ENCODE measurements at regions not wholly inside any gene's neighbourhood (a gene's known extent, or its start where the extent isn't known, plus 50 kb on each side); places are given as distances from the start of the nearest gene placed in this dataset.

DNA sequence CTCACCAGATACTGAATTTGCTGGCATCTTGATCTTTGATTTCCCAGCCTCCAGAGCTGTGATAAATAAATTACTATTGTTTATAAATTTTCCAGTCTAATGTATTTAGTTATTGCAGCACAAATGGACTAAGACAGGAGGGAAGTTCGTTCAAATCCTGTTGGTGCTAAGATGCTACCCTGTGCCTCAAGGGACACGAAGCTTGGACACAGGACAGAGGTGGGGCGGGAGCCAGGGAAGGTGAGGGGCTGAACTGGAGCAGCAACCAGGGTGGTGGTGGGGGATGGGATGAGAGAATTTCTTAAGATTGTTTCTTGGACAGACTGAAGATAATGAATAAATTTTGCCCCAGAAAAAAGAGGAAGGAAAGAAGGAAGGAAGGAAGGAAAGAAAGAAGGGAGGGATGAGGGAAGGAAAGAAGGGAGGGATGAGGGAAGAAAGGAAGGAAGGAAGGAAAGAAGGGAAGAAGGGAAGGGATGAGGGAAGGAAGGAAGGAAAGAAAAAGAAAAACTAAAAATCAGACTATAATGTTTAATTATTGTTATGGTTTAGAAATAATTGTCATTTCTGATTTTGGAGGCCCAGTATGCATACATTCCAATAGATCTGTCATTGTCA is 127.2 kb downstream of the CDC5L start:
- WGBS, 2 donors: 82 to 92% methylated on average over 3 of the region's 3 CpGs
- Histone ChIP-seq H3K36me3 (no peaks in the 10 kb centered on the region), H3K27me3 (no peaks in the 10 kb centered on the region), H3K27ac (no peak overlapping the region), H3K9me3 (no peaks in the 10 kb centered on the region), H3K4me3 (no peak overlapping the region), H3K4me1 (peaks cover 0 to 11% (median 0%) of the 10 kb centered on the region in 3 donors)
- TF ChIP-seq, protein P1, sequence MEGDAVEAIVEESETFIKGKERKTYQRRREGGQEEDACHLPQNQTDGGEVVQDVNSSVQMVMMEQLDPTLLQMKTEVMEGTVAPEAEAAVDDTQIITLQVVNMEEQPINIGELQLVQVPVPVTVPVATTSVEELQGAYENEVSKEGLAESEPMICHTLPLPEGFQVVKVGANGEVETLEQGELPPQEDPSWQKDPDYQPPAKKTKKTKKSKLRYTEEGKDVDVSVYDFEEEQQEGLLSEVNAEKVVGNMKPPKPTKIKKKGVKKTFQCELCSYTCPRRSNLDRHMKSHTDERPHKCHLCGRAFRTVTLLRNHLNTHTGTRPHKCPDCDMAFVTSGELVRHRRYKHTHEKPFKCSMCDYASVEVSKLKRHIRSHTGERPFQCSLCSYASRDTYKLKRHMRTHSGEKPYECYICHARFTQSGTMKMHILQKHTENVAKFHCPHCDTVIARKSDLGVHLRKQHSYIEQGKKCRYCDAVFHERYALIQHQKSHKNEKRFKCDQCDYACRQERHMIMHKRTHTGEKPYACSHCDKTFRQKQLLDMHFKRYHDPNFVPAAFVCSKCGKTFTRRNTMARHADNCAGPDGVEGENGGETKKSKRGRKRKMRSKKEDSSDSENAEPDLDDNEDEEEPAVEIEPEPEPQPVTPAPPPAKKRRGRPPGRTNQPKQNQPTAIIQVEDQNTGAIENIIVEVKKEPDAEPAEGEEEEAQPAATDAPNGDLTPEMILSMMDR (IDR thresholded peaks at IDR 0.05): no peak
- no peak for TF ChIP-seq POLR2A (IDR thresholded peaks at IDR 0.05)
- no peak for DNase-seq
- intact Hi-C loops (cut with DNase I): no loop called here

DNA sequence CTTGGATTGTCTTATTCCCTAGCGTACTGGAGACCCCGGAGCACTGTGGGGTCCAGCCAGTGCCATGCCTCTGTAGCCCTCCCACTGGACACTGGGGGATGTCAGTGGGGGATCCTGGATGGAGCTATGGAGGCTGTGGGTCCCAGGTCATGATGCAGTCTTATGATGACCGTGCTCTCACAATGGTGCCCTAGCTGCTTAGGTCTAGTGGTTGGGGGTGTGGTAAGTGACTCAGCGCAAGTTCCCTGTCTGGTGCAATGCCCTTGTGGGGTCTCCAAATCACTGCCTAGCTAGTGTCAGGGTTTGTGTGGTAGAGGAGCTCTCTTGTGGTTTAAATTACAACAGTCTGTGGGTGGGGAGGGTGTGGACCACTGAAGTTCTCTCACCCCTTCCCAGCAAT is 135.4 kb downstream of the CDC5L start:
- peaks cover 0 to 7% (median 4%) of the 10 kb centered on the region in 3 donors for H3K9me3 ChIP-seq
- no peak for TF ChIP-seq POLR2A (IDR thresholded peaks at IDR 0.05)
- TF ChIP-seq, protein P1 (IDR thresholded peaks at IDR 0.05): no peak
- no CpG with 5 or more reads among the region's 4 CpGs for WGBS, 2 donors
- no peak for DNase-seq
- no peak overlapping the region for H3K4me3 ChIP-seq
- no peaks in the 10 kb centered on the region for H3K4me1 ChIP-seq
- H3K27ac ChIP-seq: no peak overlapping the region
- intact Hi-C loops (cut with DNase I): no loop called here
- H3K27me3 ChIP-seq: peaks cover 0 to 12% (median 0%) of the 10 kb centered on the region in 4 donors
- no peaks in the 10 kb centered on the region for H3K36me3 ChIP-seq

DNA sequence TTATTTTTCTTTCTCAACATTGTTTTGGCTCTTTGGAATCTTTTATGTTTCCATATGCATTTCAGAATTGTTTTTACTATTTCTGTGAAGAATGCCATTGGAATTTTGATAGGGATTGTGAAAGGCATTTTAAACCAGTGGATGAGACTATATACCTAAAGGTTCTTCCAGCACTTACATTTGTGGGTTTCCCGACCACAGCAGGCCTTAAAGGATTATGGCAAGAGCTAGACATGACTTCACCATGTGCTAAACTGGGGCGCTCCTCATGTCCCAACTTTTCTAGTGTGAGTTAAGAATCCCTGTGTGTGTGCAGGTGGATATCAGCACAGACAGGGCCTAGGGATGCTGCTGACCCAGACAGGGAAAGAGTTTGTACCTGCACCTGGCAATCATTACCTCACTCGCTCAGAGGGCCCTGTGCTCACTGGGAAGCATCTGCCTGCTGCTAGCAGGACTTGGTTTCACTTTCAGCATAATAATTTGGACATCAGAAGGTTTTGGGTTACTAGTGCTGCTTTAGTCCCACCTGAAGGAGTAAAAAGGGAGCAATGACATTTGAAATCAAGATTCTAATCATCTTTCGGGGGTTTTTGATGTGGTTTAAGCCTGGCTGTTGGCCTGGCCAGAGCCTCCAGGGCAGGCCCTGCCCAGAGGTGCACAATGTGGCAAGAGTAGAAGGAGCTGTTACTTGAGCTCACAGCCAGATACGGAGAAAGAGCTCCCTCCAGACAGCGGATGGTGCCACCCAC is 137.1 kb downstream of the CDC5L start:
- Histone ChIP-seq H3K4me1 (no peaks in the 10 kb centered on the region), H3K27ac (no peak overlapping the region), H3K4me3 (no peak overlapping the region), H3K36me3 (no peaks in the 10 kb centered on the region), H3K27me3 (peaks cover 0 to 16% (median 0%) of the 10 kb centered on the region in 4 donors), H3K9me3 (peaks cover 0 to 7% (median 4%) of the 10 kb centered on the region in 3 donors)
- intact Hi-C loops (cut with DNase I): no loop called here
- DNase-seq: no peak
- no peak for TF ChIP-seq POLR2A (IDR thresholded peaks at IDR 0.05)
- TF ChIP-seq, protein P1 (IDR thresholded peaks at IDR 0.05): no peak
- 70 to 93% methylated on average over 4 to 5 of the region's 6 CpGs for WGBS, 2 donors

DNA sequence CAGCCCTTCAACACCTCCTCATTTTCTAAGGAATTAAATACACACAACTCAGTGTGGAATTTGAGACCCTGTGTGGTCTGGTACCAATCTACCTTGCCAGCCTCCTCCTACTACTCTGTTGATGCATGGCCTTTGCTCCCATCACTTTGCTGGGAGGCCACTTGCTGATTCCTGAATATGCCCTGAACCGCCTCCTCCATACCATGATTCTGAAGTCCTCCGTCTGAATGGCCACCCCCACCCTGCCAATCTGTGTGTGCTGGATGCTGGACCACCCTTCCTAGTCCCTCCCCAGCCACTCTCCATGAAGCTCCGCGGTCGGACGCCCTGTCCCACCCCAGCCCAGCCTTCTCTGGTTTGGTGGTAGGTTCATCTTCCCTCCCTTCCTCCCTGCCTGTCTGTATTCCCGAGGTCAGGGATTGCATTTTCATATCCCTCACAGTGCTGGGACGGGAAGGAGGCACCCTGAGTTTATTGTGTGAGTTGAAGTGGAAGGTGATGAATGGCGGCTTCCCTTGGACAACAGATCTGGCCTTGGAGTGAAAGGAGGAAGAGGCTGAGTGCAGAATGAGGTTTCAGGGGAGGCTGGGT is 138.3 kb downstream of the CDC5L start:
- 86 to 95% methylated on average over 4 to 8 of the region's 9 CpGs for WGBS, 2 donors
- no peak for TF ChIP-seq POLR2A (IDR thresholded peaks at IDR 0.05)
- TF ChIP-seq, protein P1 (IDR thresholded peaks at IDR 0.05): no peak
- H3K36me3 ChIP-seq: no peaks in the 10 kb centered on the region
- intact Hi-C loops (cut with DNase I): no loop called here
- peaks cover 0 to 7% (median 4%) of the 10 kb centered on the region in 3 donors for H3K9me3 ChIP-seq
- no peak overlapping the region for H3K4me3 ChIP-seq
- DNase-seq: no peak
- peaks cover 0 to 16% (median 0%) of the 10 kb centered on the region in 4 donors for H3K27me3 ChIP-seq
- no peaks in the 10 kb centered on the region for H3K4me1 ChIP-seq
- no peak overlapping the region for H3K27ac ChIP-seq

DNA sequence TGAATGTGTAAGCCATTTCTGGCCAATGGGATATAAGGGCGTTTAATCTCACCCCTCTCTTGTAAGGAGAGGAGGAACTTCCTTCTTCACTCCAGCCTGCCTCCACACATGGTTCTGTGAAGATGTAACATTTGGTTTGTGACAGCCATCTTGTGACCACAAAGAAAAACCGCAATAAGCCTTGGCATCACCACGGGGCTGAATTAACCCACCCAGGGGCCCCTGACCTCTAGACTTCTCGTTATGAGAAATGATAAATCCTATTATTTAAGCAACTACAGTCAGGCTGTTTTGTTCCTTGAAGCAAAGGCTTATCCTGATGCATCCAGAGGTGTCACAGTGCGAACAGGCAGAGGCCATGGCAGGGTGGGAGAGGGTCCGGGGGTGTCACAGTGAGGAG is 139.7 kb downstream of the CDC5L start:
- Histone ChIP-seq H3K27ac (no peak overlapping the region), H3K36me3 (no peaks in the 10 kb centered on the region), H3K4me3 (no peak overlapping the region), H3K9me3 (peaks cover 0 to 4% (median 3%) of the 10 kb centered on the region in 3 donors), H3K27me3 (peaks cover 0 to 12% (median 0%) of the 10 kb centered on the region in 4 donors), H3K4me1 (no peaks in the 10 kb centered on the region)
- DNase-seq: no peak
- 67 to 81% methylated on average over 5 to 6 of the region's 6 CpGs for WGBS, 2 donors
- TF ChIP-seq POLR2A (IDR thresholded peaks at IDR 0.05): no peak
- TF ChIP-seq, protein P1 (IDR thresholded peaks at IDR 0.05): no peak
- intact Hi-C loops (cut with DNase I): no loop called here
